Activated T-cell treated with anti-CD3 and anti-CD28 coated beads, Interleukin-2, amount 50 U/mL, for 72 hours (primary cell): ENCODE measurements at regions not wholly inside any gene's neighbourhood (a gene's known extent, or its start where the extent isn't known, plus 50 kb on each side); places are given as distances from the start of the nearest gene placed in this dataset.
A peak's percentile ranks its signal among the peaks of the same experiment; 100 is the strongest.

Experiments
- ATAC-seq, 2 donors: fragments of 150-1000 bp; cut with Tn5 transposase; replicated peaks in 1 of 2; 2 replicates each; pipeline ENCODE4 v1.10.0; 2021; ENCODE audit warnings: moderate library complexity in 2 of 2, mild to moderate bottlenecking in 1 of 2
- DNase-seq, 2 donors: peaks; one replicate each; pipeline ENCODE4 v3.0.0; 2021 to 2022; ENCODE audit warnings: mixed read lengths in 1 of 2
- H3K27ac Mint-ChIP-seq: one replicate; pipeline ENCODE4 v1.8.0; 2022; ENCODE audit warnings: mild to moderate bottlenecking, moderate library complexity, mixed read lengths
- H3K27me3 Mint-ChIP-seq: one replicate; pipeline ENCODE4 v1.8.0; 2022; ENCODE audit warnings: low read depth, mixed read lengths
- H3K36me3 Mint-ChIP-seq, 2 donors: one replicate each; pipeline ENCODE4 v1.8.0; 2022; ENCODE audit warnings: mixed read lengths in 2 of 2, mild to moderate bottlenecking in 1 of 2; ENCODE audit not compliant: insufficient read depth in 2 of 2
- H3K4me1 Mint-ChIP-seq: one replicate; pipeline ENCODE4 v1.8.0; 2022; ENCODE audit warnings: low read depth, mixed read lengths
- H3K4me3 Mint-ChIP-seq, 2 donors: one replicate each; pipeline ENCODE4 v1.8.0; 2022; ENCODE audit warnings: mild to moderate bottlenecking in 2 of 2, mixed read lengths in 2 of 2, moderate library complexity in 2 of 2
- H3K9me3 Mint-ChIP-seq, 2 donors: one replicate each; pipeline ENCODE4 v1.8.0; 2022; ENCODE audit warnings: mixed read lengths in 2 of 2

GRCh38 chr3:160169139-160169976 is 55.9 kb upstream of the C3orf80 start:
- Mint-ChIP-seq H3K9me3 (no peaks in the 10 kb centered on the region), H3K4me3 (no peak overlapping the region), H3K27me3 (peaks cover 4% of the 10 kb centered on the region), H3K27ac (no peak overlapping the region), H3K4me1 (peaks cover 18% of the 10 kb centered on the region), H3K36me3 (no peaks in the 10 kb centered on the region)
- ATAC-seq, result no peak
- no peak for DNase-seq

GRCh38 chr3:160170409-160171370 is 54.5 kb upstream of the C3orf80 start:
- H3K9me3 Mint-ChIP-seq, result no peaks in the 10 kb centered on the region
- DNase-seq (no peak), ATAC-seq (no peak)
- H3K27ac Mint-ChIP-seq, result no peak overlapping the region
- H3K36me3 Mint-ChIP-seq, result no peaks in the 10 kb centered on the region
- peaks cover 18% of the 10 kb centered on the region for H3K4me1 Mint-ChIP-seq
- H3K27me3 Mint-ChIP-seq, result no peaks in the 10 kb centered on the region
- H3K4me3 Mint-ChIP-seq, result no peak overlapping the region

- H3K4me3 Mint-ChIP-seq, result no peak overlapping the region
- no peaks in the 10 kb centered on the region for H3K27me3 Mint-ChIP-seq
- H3K4me1 Mint-ChIP-seq, result peaks cover 18% of the 10 kb centered on the region
- DNase-seq (no peak), ATAC-seq (no peak)
- H3K36me3 Mint-ChIP-seq, result no peaks in the 10 kb centered on the region
- peak overlapping the region; percentile 23 for H3K27ac Mint-ChIP-seq
- H3K9me3 Mint-ChIP-seq, result no peaks in the 10 kb centered on the region
Measured at GRCh38 chr3:160171813-160172212, 53.4 kb upstream of the C3orf80 start.

- no peak for ATAC-seq
- Mint-ChIP-seq H3K9me3 (no peaks in the 10 kb centered on the region), H3K4me3 (no peak overlapping the region), H3K27me3 (peaks cover 1% of the 10 kb centered on the region), H3K36me3 (peaks cover 0 to 2% of the 10 kb centered on the region in 2 donors), H3K27ac (no peak overlapping the region), H3K4me1 (peaks cover 18% of the 10 kb centered on the region)
- no peak for DNase-seq
Measured at GRCh38 chr3:160174621-160175020, 50.6 kb upstream of the C3orf80 start.
